ENCODE measurements at regions not wholly inside any gene's neighbourhood (a gene's known extent, or its start where the extent isn't known, plus 50 kb on each side); places are given as distances from the start of the nearest gene placed in this dataset.

GRCh38 chr12:38977132-38977531 is 71.7 kb upstream of the CPNE8 start:
- Histone ChIP-seq H3K9me3 (no peaks in the 10 kb centered on the region), H3K4me3 (ENCODE audit: low read depth, low read length) (no peak overlapping the region), H3K36me3 (no peaks in the 10 kb centered on the region), H3K4me1 (no peaks in the 10 kb centered on the region; the same call in 1 of the 2 replicates), H3K27me3 (no peaks in the 10 kb centered on the region)
- no peak for TF ChIP-seq CTCF (IDR thresholded peaks at IDR 0.05; ENCODE audit: low read depth, low read length)
- no peak for DNase-seq

DNA sequence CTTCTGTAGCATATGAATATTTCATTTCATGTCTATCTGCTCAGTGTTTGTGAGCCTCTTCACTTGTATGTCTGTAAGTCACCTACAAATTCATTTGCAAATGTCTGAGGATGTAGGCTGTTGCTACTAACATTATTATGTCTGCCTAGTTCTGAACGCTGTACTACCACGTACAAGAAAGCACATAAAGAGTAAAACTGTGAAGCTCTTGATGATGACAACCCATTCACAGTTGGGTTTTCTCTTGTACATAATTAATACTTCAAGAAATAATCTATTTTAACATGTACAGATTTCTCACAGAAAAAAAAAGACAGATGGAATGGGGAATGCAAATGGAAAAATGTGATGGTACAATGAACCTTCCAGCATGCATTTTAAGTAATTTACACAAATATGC is 64.3 kb upstream of the CPNE8 start:
- H3K27me3 ChIP-seq, result no peaks in the 10 kb centered on the region
- DNase-seq, result no peak
- H3K36me3 ChIP-seq, result no peaks in the 10 kb centered on the region
- no peak for TF ChIP-seq CTCF (IDR thresholded peaks at IDR 0.05; ENCODE audit: low read depth, low read length)
- no peaks in the 10 kb centered on the region for H3K4me1 ChIP-seq
- H3K4me3 ChIP-seq (ENCODE audit: low read depth, low read length), result no peak overlapping the region
- H3K9me3 ChIP-seq, result no peaks in the 10 kb centered on the region

DNA sequence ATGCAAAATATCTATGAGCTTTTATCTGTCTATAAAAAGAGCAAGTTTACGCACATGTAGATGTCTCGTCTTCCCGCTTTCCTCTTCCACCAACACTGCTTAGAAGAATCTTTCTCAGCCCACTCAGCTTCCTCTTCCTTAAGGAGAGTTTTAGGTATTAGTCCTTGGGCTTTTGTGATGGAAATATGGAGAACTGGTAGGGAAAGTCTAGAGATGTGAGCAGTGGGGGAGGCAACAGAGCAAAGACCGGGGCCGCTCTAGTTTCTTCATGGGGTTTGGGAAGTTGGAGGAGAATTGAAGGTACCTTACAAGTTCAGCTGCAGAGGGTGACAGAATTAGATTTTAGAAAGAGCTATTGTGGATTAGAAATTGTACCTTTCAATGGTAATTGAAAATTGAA is 56.3 kb upstream of the CPNE8 start:
- Histone ChIP-seq H3K4me3 (ENCODE audit: low read depth, low read length) (no peak overlapping the region), H3K9me3 (no peaks in the 10 kb centered on the region), H3K36me3 (no peaks in the 10 kb centered on the region), H3K4me1 (no peaks in the 10 kb centered on the region), H3K27me3 (no peaks in the 10 kb centered on the region)
- DNase-seq, result no peak
- no peak for TF ChIP-seq CTCF (IDR thresholded peaks at IDR 0.05; ENCODE audit: low read depth, low read length)

GRCh38 chr12:38961012-38961411 is 55.6 kb upstream of the CPNE8 start:
- Histone ChIP-seq H3K4me3 (ENCODE audit: low read depth, low read length) (no peak overlapping the region), H3K36me3 (no peaks in the 10 kb centered on the region), H3K27me3 (no peaks in the 10 kb centered on the region), H3K9me3 (no peaks in the 10 kb centered on the region), H3K4me1 (no peaks in the 10 kb centered on the region)
- no peak for DNase-seq
- no peak for TF ChIP-seq CTCF (IDR thresholded peaks at IDR 0.05; ENCODE audit: low read depth, low read length)

DNA sequence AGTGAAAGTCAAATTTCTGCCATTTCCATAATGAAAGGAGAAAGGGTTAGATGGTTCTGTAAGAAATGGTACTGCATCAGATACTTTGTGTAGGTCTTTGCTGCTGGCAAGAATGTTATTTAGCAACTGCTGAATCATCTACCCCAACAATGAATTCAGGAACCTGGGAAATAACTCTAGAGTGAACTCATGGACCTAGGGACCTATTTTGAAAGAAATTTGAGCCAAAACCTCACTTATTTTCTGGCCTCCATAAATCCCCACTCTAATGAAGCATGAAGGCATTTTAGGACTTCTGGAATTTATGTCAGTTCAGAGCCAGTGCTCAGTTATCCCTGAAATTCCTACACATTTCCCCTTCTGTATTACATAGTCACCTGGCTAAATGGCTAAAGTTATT is 50.9 kb upstream of the CPNE8 start:
- Histone ChIP-seq H3K4me3 (ENCODE audit: low read depth, low read length) (no peak overlapping the region), H3K9me3 (no peaks in the 10 kb centered on the region), H3K4me1 (peaks cover 5% of the 10 kb centered on the region), H3K36me3 (no peaks in the 10 kb centered on the region), H3K27me3 (no peaks in the 10 kb centered on the region)
- DNase-seq, result no peak
- no peak for TF ChIP-seq CTCF (IDR thresholded peaks at IDR 0.05; ENCODE audit: low read depth, low read length)
